SJSA1 (cell line): ENCODE measurements at regions not wholly inside any gene's neighbourhood (a gene's known extent, or its start where the extent isn't known, plus 50 kb on each side); places are given as distances from the start of the nearest gene placed in this dataset.
A peak's percentile ranks its signal among the peaks of the same experiment; 100 is the strongest.
"Not testable (repeated sequence)": the region's sequence is repeated elsewhere in the genome, so short reads cannot be mapped to it uniquely, and the experiment has no call there.

Experiments
- DNase-seq, 2 experiments: peaks; one replicate each; pipeline ENCODE4 v3.0.0-alpha.2; 2015 to 2020; ENCODE audit warnings: low spot score in 2 of 2, low read depth in 1 of 2
- H3K27ac ChIP-seq: fragments of 250-450 bp; sonication (Bioruptor Pico); 2 replicates; pipeline ENCODE4 v1.5.1; 2020; ENCODE audit warnings: mild to moderate bottlenecking, moderate library complexity
- H3K27me3 ChIP-seq: fragments of 250-450 bp; sonication (Bioruptor Pico); replicated peaks from 2 replicates; pipeline ENCODE4 v1.5.1; 2020; ENCODE audit warnings: mild to moderate bottlenecking, moderate library complexity
- H3K36me3 ChIP-seq: fragments of 250-450 bp; sonication (Bioruptor Pico); 2 replicates; pipeline ENCODE4 v1.5.1; 2020; ENCODE audit warnings: mild to moderate bottlenecking
- H3K4me1 ChIP-seq: fragments of 250-450 bp; sonication (Bioruptor Pico); replicated peaks from 2 replicates; pipeline ENCODE4 v1.6.1; 2021; ENCODE audit warnings: mild to moderate bottlenecking
- H3K4me3 ChIP-seq: fragments of 250-450 bp; sonication (Bioruptor Pico); 2 replicates; pipeline ENCODE4 v1.5.1; 2020; ENCODE audit warnings: mild to moderate bottlenecking
- H3K9me3 ChIP-seq: fragments of 250-450 bp; sonication (Bioruptor Pico); replicated peaks from 2 replicates; pipeline ENCODE4 v1.5.1; 2020; ENCODE audit warnings: mild to moderate bottlenecking

GRCh38 chr18:1539276-1539675, 634.6 kb downstream of the ADCYAP1 start:
- H3K36me3 ChIP-seq: no peaks in the 10 kb centered on the region
- H3K4me3 ChIP-seq: no peak overlapping the region
- no peak for DNase-seq
- no peaks in the 10 kb centered on the region for H3K9me3 ChIP-seq
- no peaks in the 10 kb centered on the region for H3K27me3 ChIP-seq
- H3K4me1 ChIP-seq: no peaks in the 10 kb centered on the region
- no peak overlapping the region for H3K27ac ChIP-seq

- no peaks in the 10 kb centered on the region for H3K9me3 ChIP-seq
- H3K36me3 ChIP-seq: no peaks in the 10 kb centered on the region
- no peak overlapping the region for H3K4me3 ChIP-seq
- DNase-seq: no peak
- H3K4me1 ChIP-seq: no peaks in the 10 kb centered on the region
- H3K27ac ChIP-seq: no peak overlapping the region
- H3K27me3 ChIP-seq: no peaks in the 10 kb centered on the region
These were observed 636.8 kb downstream of the ADCYAP1 start for GRCh38 chr18:1541478-1541877.

- Histone ChIP-seq H3K9me3 (no peaks in the 10 kb centered on the region), H3K36me3 (no peaks in the 10 kb centered on the region)
These were observed 637.6 kb downstream of the ADCYAP1 start for GRCh38 chr18:1542230-1542774.

GRCh38 chr18:1544016-1544415, 639.3 kb downstream of the ADCYAP1 start:
- DNase-seq: no peak
- Histone ChIP-seq H3K4me1 (no peaks in the 10 kb centered on the region), H3K9me3 (no peaks in the 10 kb centered on the region)

More at GRCh38 chr18:1542230-1542774, 637.6 kb downstream of the ADCYAP1 start:
- Histone ChIP-seq H3K4me3 (no peak overlapping the region), H3K27ac (no peak overlapping the region), H3K4me1 (no peaks in the 10 kb centered on the region), H3K27me3 (no peaks in the 10 kb centered on the region)
- no peak for DNase-seq

GRCh38 chr18:1557711-1558110, 653.0 kb downstream of the ADCYAP1 start:
- H3K27me3 ChIP-seq, H3K36me3 ChIP-seq, H3K4me3 ChIP-seq, DNase-seq, H3K9me3 ChIP-seq, H3K4me1 ChIP-seq, H3K27ac ChIP-seq: not testable (repeated sequence)

More at GRCh38 chr18:1544016-1544415, 639.3 kb downstream of the ADCYAP1 start:
- H3K4me3 ChIP-seq: no peak overlapping the region
- no peaks in the 10 kb centered on the region for H3K27me3 ChIP-seq
- no peak overlapping the region for H3K27ac ChIP-seq
- H3K36me3 ChIP-seq: no peaks in the 10 kb centered on the region

GRCh38 chr18:1559563-1559962, 654.9 kb downstream of the ADCYAP1 start:
- Histone ChIP-seq H3K27ac (no peak overlapping the region), H3K9me3 (no peaks in the 10 kb centered on the region), H3K36me3 (no peaks in the 10 kb centered on the region), H3K4me1 (no peaks in the 10 kb centered on the region), H3K27me3 (no peaks in the 10 kb centered on the region), H3K4me3 (no peak overlapping the region)
- DNase-seq: no peak

GRCh38 chr18:1564793-1565192, 660.1 kb downstream of the ADCYAP1 start:
- no peaks in the 10 kb centered on the region for H3K27me3 ChIP-seq
- no peak overlapping the region for H3K4me3 ChIP-seq
- no peak overlapping the region for H3K27ac ChIP-seq
- H3K36me3 ChIP-seq: no peaks in the 10 kb centered on the region
- H3K9me3 ChIP-seq: no peaks in the 10 kb centered on the region
- H3K4me1 ChIP-seq: no peaks in the 10 kb centered on the region
- no peak for DNase-seq

- no peak overlapping the region for H3K27ac ChIP-seq
- H3K36me3 ChIP-seq: no peaks in the 10 kb centered on the region
- no peaks in the 10 kb centered on the region for H3K27me3 ChIP-seq
- no peaks in the 10 kb centered on the region for H3K9me3 ChIP-seq
- no peak overlapping the region for H3K4me3 ChIP-seq
- no peak for DNase-seq
- no peaks in the 10 kb centered on the region for H3K4me1 ChIP-seq
These were observed 666.5 kb downstream of the ADCYAP1 start for GRCh38 chr18:1571206-1571605.

GRCh38 chr18:1573732-1574131, 669.1 kb downstream of the ADCYAP1 start:
- no peaks in the 10 kb centered on the region for H3K4me1 ChIP-seq
- no peak overlapping the region for H3K4me3 ChIP-seq
- H3K36me3 ChIP-seq: no peaks in the 10 kb centered on the region
- no peaks in the 10 kb centered on the region for H3K9me3 ChIP-seq
- H3K27ac ChIP-seq: no peak overlapping the region
- no peaks in the 10 kb centered on the region for H3K27me3 ChIP-seq
- DNase-seq: no peak

- Histone ChIP-seq H3K4me3 (no peak overlapping the region), H3K4me1 (no peaks in the 10 kb centered on the region), H3K27me3 (0 out of 2 replicates have a peak, but pooled peaks cover under 1% of the 10 kb centered on the region), H3K36me3 (no peaks in the 10 kb centered on the region), H3K9me3 (no peaks in the 10 kb centered on the region), H3K27ac (no peak overlapping the region)
- DNase-seq: no peak
These were observed 670.4 kb downstream of the ADCYAP1 start for GRCh38 chr18:1575084-1575483.

GRCh38 chr18:1578505-1578904, 673.8 kb downstream of the ADCYAP1 start:
- Histone ChIP-seq H3K4me1 (no peaks in the 10 kb centered on the region), H3K36me3 (no peaks in the 10 kb centered on the region), H3K9me3 (no peaks in the 10 kb centered on the region), H3K27ac (no peak overlapping the region), H3K4me3 (no peak overlapping the region), H3K27me3 (0 out of 2 replicates have a peak, but pooled peaks cover 3% of the 10 kb centered on the region)
- no peak for DNase-seq

- no peaks in the 10 kb centered on the region for H3K4me1 ChIP-seq
- H3K27me3 ChIP-seq: peaks cover 3% of the 10 kb centered on the region; the same call in 1 of the 2 replicates
- no peak for DNase-seq
- H3K4me3 ChIP-seq: no peak overlapping the region
- H3K27ac ChIP-seq: no peak overlapping the region
- no peaks in the 10 kb centered on the region for H3K9me3 ChIP-seq
- no peaks in the 10 kb centered on the region for H3K36me3 ChIP-seq
These were observed 676.9 kb downstream of the ADCYAP1 start for GRCh38 chr18:1581581-1581980.

GRCh38 chr18:1585881-1586488, 681.3 kb downstream of the ADCYAP1 start:
- Histone ChIP-seq H3K27ac (no peak overlapping the region), H3K4me1 (no peaks in the 10 kb centered on the region), H3K27me3 (no peaks in the 10 kb centered on the region; the same call in 1 of the 2 replicates), H3K4me3 (no peak overlapping the region), H3K9me3 (no peaks in the 10 kb centered on the region), H3K36me3 (no peaks in the 10 kb centered on the region)
- peak in 1 of 2 experiments; percentile 12 for DNase-seq

- Histone ChIP-seq H3K36me3 (no peaks in the 10 kb centered on the region), H3K9me3 (no peaks in the 10 kb centered on the region), H3K4me3 (no peak overlapping the region), H3K27ac (no peak overlapping the region), H3K27me3 (no peaks in the 10 kb centered on the region), H3K4me1 (no peaks in the 10 kb centered on the region)
- DNase-seq: no peak
These were observed 688.4 kb downstream of the ADCYAP1 start for GRCh38 chr18:1593091-1593490.

- H3K27ac ChIP-seq: no peak overlapping the region
- no peaks in the 10 kb centered on the region for H3K4me1 ChIP-seq
- H3K27me3 ChIP-seq: no peaks in the 10 kb centered on the region
- no peak overlapping the region for H3K4me3 ChIP-seq
- no peaks in the 10 kb centered on the region for H3K36me3 ChIP-seq
- no peak for DNase-seq
- no peaks in the 10 kb centered on the region for H3K9me3 ChIP-seq
These were observed 690.5 kb downstream of the ADCYAP1 start for GRCh38 chr18:1595195-1595594.
